ENCODE measurements at regions not wholly inside any gene's neighbourhood (a gene's known extent, or its start where the extent isn't known, plus 50 kb on each side); places are given as distances from the start of the nearest gene placed in this dataset.
"Not testable (repeated sequence)": the region's sequence is repeated elsewhere in the genome, so short reads cannot be mapped to it uniquely, and the experiment has no call there.

- no peak overlapping the region for H3K4me3 ChIP-seq
- ATAC-seq (no peak), DNase-seq (no peak)
- WGBS, 4 donors: 53 to 71% (median 58%) methylated on average over 2 of the region's 2 CpGs
- H3K9me3 ChIP-seq: peaks cover 0 to 5% (median 0%) of the 10 kb centered on the region in 12 donors
- no peak overlapping the region for H3K27ac ChIP-seq
- H3K36me3 ChIP-seq: no peaks in the 10 kb centered on the region
- TF ChIP-seq CTCF (IDR thresholded peaks at IDR 0.05) (no peak), POLR2A (IDR thresholded peaks at IDR 0.05) (no peak)
- no peaks in the 10 kb centered on the region for H3K4me1 ChIP-seq
- intact Hi-C loops (cut with DNase I): no loop called here
- no peaks in the 10 kb centered on the region for H3K27me3 ChIP-seq
Observed at GRCh38 chr13:54261856-54262255, 1233.2 kb downstream of the OLFM4 start.

GRCh38 chr13:54263868-54264267, 1235.3 kb downstream of the OLFM4 start:
- no peaks in the 10 kb centered on the region for H3K27me3 ChIP-seq
- no peak overlapping the region for H3K27ac ChIP-seq
- TF ChIP-seq POLR2A (IDR thresholded peaks at IDR 0.05) (no peak), CTCF (IDR thresholded peaks at IDR 0.05) (no peak)
- DNase-seq: no peak
- H3K9me3 ChIP-seq: peaks cover 0 to 5% (median 0%) of the 10 kb centered on the region in 12 donors
- ATAC-seq: no peak
- H3K4me1 ChIP-seq: no peaks in the 10 kb centered on the region
- H3K36me3 ChIP-seq: no peaks in the 10 kb centered on the region
- no peak overlapping the region for H3K4me3 ChIP-seq
- intact Hi-C loops (cut with DNase I): no loop called here

GRCh38 chr13:54267253-54267668, 1238.6 kb downstream of the OLFM4 start:
- H3K36me3 ChIP-seq; intact Hi-C loops (cut with DNase I); DNase-seq; H3K27me3 ChIP-seq; H3K4me3 ChIP-seq; ATAC-seq; H3K9me3 ChIP-seq; H3K4me1 ChIP-seq; H3K27ac ChIP-seq: not testable (repeated sequence)
- 32 to 35% (median 34%) methylated on average over 6 of the region's 6 CpGs for WGBS, 4 donors

GRCh38 chr13:54268013-54268695, 1239.5 kb downstream of the OLFM4 start:
- H3K4me3 ChIP-seq; H3K27ac ChIP-seq; H3K9me3 ChIP-seq; H3K4me1 ChIP-seq; H3K36me3 ChIP-seq; intact Hi-C loops (cut with DNase I); DNase-seq; ATAC-seq; H3K27me3 ChIP-seq: not testable (repeated sequence)
- 68 to 83% (median 78%) methylated on average over 10 to 11 of the region's 11 CpGs for WGBS, 4 donors

GRCh38 chr13:54287062-54287764, 1258.6 kb downstream of the OLFM4 start:
- DNase-seq (peak in 1 of 5 donors; percentile 31), ATAC-seq (no peak)
- no peaks in the 10 kb centered on the region for H3K27me3 ChIP-seq
- no peak overlapping the region for H3K27ac ChIP-seq
- no peak overlapping the region for H3K4me3 ChIP-seq
- H3K4me1 ChIP-seq: no peaks in the 10 kb centered on the region
- no peak for TF ChIP-seq POLR2A (IDR thresholded peaks at IDR 0.05)
- TF ChIP-seq CTCF (IDR thresholded peaks at IDR 0.05): no peak
- H3K9me3 ChIP-seq: peaks cover 0 to 35% (median 9%) of the 10 kb centered on the region in 12 donors
- intact Hi-C loops (cut with DNase I): no loop called here
- WGBS, 4 donors: 86 to 93% (median 91%) methylated on average over 10 of the region's 10 CpGs
- H3K36me3 ChIP-seq: no peaks in the 10 kb centered on the region

All from heart left ventricle (tissue), 16 donors.